Prostate gland (tissue), 2 donors: ENCODE measurements at regions not wholly inside any gene's neighbourhood (a gene's known extent, or its start where the extent isn't known, plus 50 kb on each side); places are given as distances from the start of the nearest gene placed in this dataset.

Source experiments
- CTCF ChIP-seq, 4 experiments: fragments of 200-600 bp in 2 of 4; fragments of 450-650 bp in 2 of 4; sonication (generic) in 2 of 4; IDR thresholded peaks; 1 replicate in 3 of 4; 2 replicates in 1 of 4; pipeline ENCODE4 v1.5.1; 2016 to 2019; ENCODE audit warnings: antibody characterized with exemption in 4 of 4, mild to moderate bottlenecking in 2 of 4, moderate library complexity in 2 of 4
- POLR2A ChIP-seq: fragments of 450-650 bp; IDR thresholded peaks from one replicate; pipeline ENCODE4 v1.6.1; 2016; ENCODE audit warnings: antibody characterized with exemption, mild to moderate bottlenecking
- POLR2AphosphoS5 ChIP-seq: sonication (generic); formaldehyde crosslinking; IDR thresholded peaks from one replicate; pipeline ENCODE4 v1.6.1; 2017; ENCODE audit warnings: antibody characterized with exemption

GRCh38 chr4:178633263-178633662, 1191.0 kb upstream of the AGA start:
- TF ChIP-seq CTCF (IDR thresholded peaks at IDR 0.05) (no peak), POLR2A (no peak), POLR2AphosphoS5 (no peak)
